ENCODE measurements at regions not wholly inside any gene's neighbourhood (a gene's known extent, or its start where the extent isn't known, plus 50 kb on each side); places are given as distances from the start of the nearest gene placed in this dataset.

GRCh38 chr1:86285796-86286195 is 110.3 kb downstream of the ODF2L start:
- no peak for TF ChIP-seq POLR2A (IDR thresholded peaks at IDR 0.05)
- no peak for TF ChIP-seq CTCF (IDR thresholded peaks at IDR 0.05)
- TF ChIP-seq EP300 (IDR thresholded peaks at IDR 0.05) = no peak
- no peak for TF ChIP-seq POLR2AphosphoS5 (IDR thresholded peaks at IDR 0.05)
